WTC11 (cell line): ENCODE measurements at regions not wholly inside any gene's neighbourhood (a gene's known extent, or its start where the extent isn't known, plus 50 kb on each side); places are given as distances from the start of the nearest gene placed in this dataset.

Source experiments
- ATAC-seq: fragments of 200-7000 bp; cut with Tn5 transposase; 2 replicates; pipeline ENCODE4 v1.10.0; 2021; ENCODE audit warnings: mild to moderate bottlenecking, moderate library complexity
- CTCF ChIA-PET: fragments of 300-600 bp; sonication (Branson Sonifier 250); formaldehyde crosslinking; loops from one replicate; lab custom pipeline; 2021; ENCODE audit warnings: antibody characterized with exemption; lab: Charles Lee
- POLR2A ChIA-PET: fragments of 350-600 bp; sonication (Branson Sonifier 250); formaldehyde crosslinking; loops from one replicate; lab custom pipeline; 2021; ENCODE audit warnings: antibody characterized with exemption; lab: Charles Lee
- DNase-seq: peaks from one replicate; pipeline ENCODE4 v3.0.0; 2021; ENCODE audit warnings: low spot score
- H3K27ac Mint-ChIP-seq: 2 replicates; pipeline ENCODE4 v1.8.0; 2021; ENCODE audit warnings: mixed read lengths
- H3K27me3 Mint-ChIP-seq: 2 replicates; pipeline ENCODE4 v1.8.0; 2021; ENCODE audit warnings: low read depth, mild to moderate bottlenecking, moderate library complexity, mixed read lengths
- H3K36me3 Mint-ChIP-seq: 2 replicates; pipeline ENCODE4 v1.8.0; 2021; ENCODE audit warnings: mixed read lengths
- H3K4me1 Mint-ChIP-seq: 2 replicates; pipeline ENCODE4 v1.8.0; 2022; ENCODE audit warnings: mixed read lengths
- H3K4me3 Mint-ChIP-seq: 2 replicates; pipeline ENCODE4 v1.8.0; 2021; ENCODE audit warnings: mild to moderate bottlenecking, moderate library complexity, mixed read lengths
- H3K9me3 Mint-ChIP-seq: 2 replicates; pipeline ENCODE4 v1.8.0; 2021; ENCODE audit warnings: mixed read lengths
- AR ChIP-seq: fragments of 250-450 bp; sonication (Bioruptor Pico); IDR thresholded peaks from 2 replicates; pipeline ENCODE4 v1.9.0; 2021; ENCODE audit warnings: mild to moderate bottlenecking
- CBFB ChIP-seq: sonication (generic); formaldehyde crosslinking; IDR thresholded peaks from 2 replicates; pipeline ENCODE4 v1.8.1; 2022; ENCODE audit warnings: mild to moderate bottlenecking, low read depth, missing genetic modification reagents
- CDX4 ChIP-seq: fragments of 250-450 bp; sonication (Bioruptor Pico); IDR thresholded peaks from 2 replicates; pipeline ENCODE4 v1.9.0; 2021; ENCODE audit warnings: moderate library complexity, mild to moderate bottlenecking, inconsistent platforms, borderline replicate concordance
- ETV6 ChIP-seq: sonication (generic); formaldehyde crosslinking; IDR thresholded peaks from 2 replicates; pipeline ENCODE4 v1.8.1; 2022; ENCODE audit warnings: mild to moderate bottlenecking, missing genetic modification reagents
- GRHL2 ChIP-seq: fragments of 250-450 bp; sonication (Bioruptor Pico); IDR thresholded peaks from 2 replicates; pipeline ENCODE4 v1.8.0; 2022; ENCODE audit warnings: mild to moderate bottlenecking, moderate library complexity; ENCODE audit not compliant: insufficient replicate concordance, severe bottlenecking
- IRF2 ChIP-seq: sonication (generic); formaldehyde crosslinking; IDR thresholded peaks from 2 replicates; pipeline ENCODE4 v1.8.0; 2022; ENCODE audit warnings: low read depth, missing genetic modification reagents, borderline replicate concordance
- MLX ChIP-seq: sonication (generic); formaldehyde crosslinking; IDR thresholded peaks from 2 replicates; pipeline ENCODE4 v1.8.1; 2023; ENCODE audit warnings: mild to moderate bottlenecking, missing genetic modification reagents, moderate library complexity
- MYBL2 ChIP-seq: sonication (generic); formaldehyde crosslinking; IDR thresholded peaks from 2 replicates; pipeline ENCODE4 v1.8.1; 2023; ENCODE audit warnings: mild to moderate bottlenecking, moderate library complexity, missing genetic modification reagents
- NFE2L1 ChIP-seq: sonication (generic); formaldehyde crosslinking; IDR thresholded peaks from 2 replicates; pipeline ENCODE4 v1.8.1; 2023; ENCODE audit warnings: missing genetic modification reagents
- NFYB ChIP-seq: sonication (generic); formaldehyde crosslinking; conservative IDR thresholded peaks from 2 replicates; pipeline ENCODE4 v1.8.0; 2022; ENCODE audit warnings: low read depth, missing genetic modification reagents
- NR1H2 ChIP-seq: sonication (generic); formaldehyde crosslinking; IDR thresholded peaks from 2 replicates; pipeline ENCODE4 v1.9.0; 2021; ENCODE audit warnings: mild to moderate bottlenecking, moderate library complexity, missing genetic modification reagents
- NR3C1 ChIP-seq: sonication (generic); formaldehyde crosslinking; conservative IDR thresholded peaks from 2 replicates; pipeline ENCODE4 v1.8.1; 2023; ENCODE audit warnings: low read depth, mild to moderate bottlenecking, missing genetic modification reagents
- PRRX2 ChIP-seq: fragments of 250-450 bp; sonication (Bioruptor Pico); IDR thresholded peaks from 2 replicates; pipeline ENCODE4 v1.8.0; 2021; ENCODE audit warnings: mild to moderate bottlenecking
- RELA ChIP-seq: sonication (generic); formaldehyde crosslinking; IDR thresholded peaks from 2 replicates; pipeline ENCODE4 v1.8.1; 2022; ENCODE audit warnings: missing genetic modification reagents, mild to moderate bottlenecking, borderline replicate concordance
- RORB ChIP-seq: fragments of 250-450 bp; sonication (Bioruptor Pico); IDR thresholded peaks from 2 replicates; pipeline ENCODE4 v1.9.0; 2021; ENCODE audit warnings: mild to moderate bottlenecking
- SP1 ChIP-seq: sonication (generic); formaldehyde crosslinking; conservative IDR thresholded peaks from 2 replicates; pipeline ENCODE4 v1.8.1; 2022; ENCODE audit warnings: missing genetic modification reagents
- TEAD4 ChIP-seq: sonication (generic); formaldehyde crosslinking; IDR thresholded peaks from 2 replicates; pipeline ENCODE4 v1.8.0; 2022; ENCODE audit warnings: mild to moderate bottlenecking, missing genetic modification reagents
- TP53 ChIP-seq: sonication (generic); formaldehyde crosslinking; IDR thresholded peaks from 2 replicates; pipeline ENCODE4 v1.8.1; 2023; ENCODE audit warnings: mild to moderate bottlenecking, missing genetic modification reagents
- ZNF138 ChIP-seq: sonication (generic); formaldehyde crosslinking; conservative IDR thresholded peaks from 2 replicates; pipeline ENCODE4 v1.8.1; 2022; ENCODE audit warnings: mild to moderate bottlenecking, moderate library complexity, missing genetic modification reagents
- ZNF317 ChIP-seq: sonication (generic); formaldehyde crosslinking; IDR thresholded peaks from 2 replicates; pipeline ENCODE4 v1.8.1; 2023; ENCODE audit warnings: low read depth, mild to moderate bottlenecking, moderate library complexity, missing genetic modification reagents, borderline replicate concordance
- ZNF671 ChIP-seq: fragments of 250-450 bp; sonication (Bioruptor Pico); IDR thresholded peaks from 2 replicates; pipeline ENCODE4 v1.8.0; 2021; ENCODE audit warnings: mild to moderate bottlenecking
- TF ChIP-seq, protein P1 (sequence below): sonication (generic); formaldehyde crosslinking; IDR thresholded peaks from 2 replicates; pipeline ENCODE4 v1.8.0; 2022; ENCODE audit warnings: mild to moderate bottlenecking, missing genetic modification reagents
- TF ChIP-seq, protein P2 (sequence below): sonication (generic); formaldehyde crosslinking; conservative IDR thresholded peaks from 2 replicates; pipeline ENCODE4 v1.8.1; 2022; ENCODE audit warnings: mild to moderate bottlenecking, missing genetic modification reagents
- TF ChIP-seq, protein P3 (sequence below): sonication (generic); formaldehyde crosslinking; IDR thresholded peaks from 2 replicates; pipeline ENCODE4 v1.8.1; 2022; ENCODE audit warnings: mild to moderate bottlenecking, missing genetic modification reagents, moderate library complexity, borderline replicate concordance

GRCh38 chr3:18774319-18775088 lies 349.4 kb upstream of the SATB1 start:
- TF ChIP-seq NR3C1 (CRISPR knock-in tag) (no peak), IRF2 (CRISPR knock-in tag) (no peak), SP1 (CRISPR knock-in tag) (no peak), ZNF317 (CRISPR knock-in tag) (no peak), NFYB (CRISPR knock-in tag) (no peak), ZNF671 (CRISPR knock-in tag) (no peak), NFE2L1 (no peak), CBFB (no peak), TP53 (no peak), MLX (CRISPR knock-in tag) (no peak)
- TF ChIP-seq, protein P1, sequence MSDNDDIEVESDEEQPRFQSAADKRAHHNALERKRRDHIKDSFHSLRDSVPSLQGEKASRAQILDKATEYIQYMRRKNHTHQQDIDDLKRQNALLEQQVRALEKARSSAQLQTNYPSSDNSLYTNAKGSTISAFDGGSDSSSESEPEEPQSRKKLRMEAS (CRISPR knock-in tag) = no peak
- TF ChIP-seq, protein P2, sequence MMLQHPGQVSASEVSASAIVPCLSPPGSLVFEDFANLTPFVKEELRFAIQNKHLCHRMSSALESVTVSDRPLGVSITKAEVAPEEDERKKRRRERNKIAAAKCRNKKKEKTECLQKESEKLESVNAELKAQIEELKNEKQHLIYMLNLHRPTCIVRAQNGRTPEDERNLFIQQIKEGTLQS (CRISPR knock-in tag) = no peak
- TF ChIP-seq, protein P3, sequence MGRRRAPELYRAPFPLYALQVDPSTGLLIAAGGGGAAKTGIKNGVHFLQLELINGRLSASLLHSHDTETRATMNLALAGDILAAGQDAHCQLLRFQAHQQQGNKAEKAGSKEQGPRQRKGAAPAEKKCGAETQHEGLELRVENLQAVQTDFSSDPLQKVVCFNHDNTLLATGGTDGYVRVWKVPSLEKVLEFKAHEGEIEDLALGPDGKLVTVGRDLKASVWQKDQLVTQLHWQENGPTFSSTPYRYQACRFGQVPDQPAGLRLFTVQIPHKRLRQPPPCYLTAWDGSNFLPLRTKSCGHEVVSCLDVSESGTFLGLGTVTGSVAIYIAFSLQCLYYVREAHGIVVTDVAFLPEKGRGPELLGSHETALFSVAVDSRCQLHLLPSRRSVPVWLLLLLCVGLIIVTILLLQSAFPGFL (CRISPR knock-in tag) = no peak
- POLR2A ChIA-PET = no interaction called here
- Mint-ChIP-seq H3K9me3 (no peaks in the 10 kb centered on the region), H3K27ac (no peak overlapping the region), H3K27me3 (no peaks in the 10 kb centered on the region), H3K4me3 (no peak overlapping the region), H3K36me3 (no peaks in the 10 kb centered on the region), H3K4me1 (peaks cover 34% of the 10 kb centered on the region)
- DNase-seq (no peak), ATAC-seq (no peak)
- CTCF ChIA-PET = interaction anchor here (1.0 kb wide), 1 partner anchor 215 kb away, joined by 3 read pairs; no protein-coding TSS in a partner anchor

GRCh38 chr3:18772699-18773305 lies 347.7 kb upstream of the SATB1 start:
- H3K36me3 Mint-ChIP-seq = no peaks in the 10 kb centered on the region
- DNase-seq = no peak
- TF ChIP-seq MYBL2 (CRISPR knock-in tag) (no peak), AR (CRISPR knock-in tag) (no peak), TEAD4 (CRISPR knock-in tag) (no peak), CDX4 (no peak), ZNF671 (CRISPR knock-in tag) (no peak), CBFB (no peak), MLX (CRISPR knock-in tag) (no peak), NR3C1 (CRISPR knock-in tag) (no peak), RELA (CRISPR knock-in tag) (no peak), GRHL2 (CRISPR knock-in tag) (no peak), ETV6 (no peak), ZNF138 (CRISPR knock-in tag) (no peak), NR1H2 (CRISPR knock-in tag) (no peak), PRRX2 (CRISPR knock-in tag) (no peak), RORB (CRISPR knock-in tag) (no peak)
- TF ChIP-seq, protein P2 (CRISPR knock-in tag) = no peak
- no peaks in the 10 kb centered on the region for H3K9me3 Mint-ChIP-seq
- H3K27me3 Mint-ChIP-seq = no peaks in the 10 kb centered on the region
- CTCF ChIA-PET = no interaction called here
- no peak overlapping the region for H3K27ac Mint-ChIP-seq
- peaks cover 21% of the 10 kb centered on the region for H3K4me1 Mint-ChIP-seq
- no peak overlapping the region for H3K4me3 Mint-ChIP-seq
- POLR2A ChIA-PET = no interaction called here
- no peak for ATAC-seq
